Endodermal cell (in vitro differentiated cells): ENCODE measurements at regions not wholly inside any gene's neighbourhood (a gene's known extent, or its start where the extent isn't known, plus 50 kb on each side); places are given as distances from the start of the nearest gene placed in this dataset.

ENCODE experiments used
- DNase-seq: peaks from one replicate; pipeline ENCODE4 v3.0.0-alpha.2; 2017
- H3K27ac ChIP-seq: 2 replicates; pipeline ENCODE4 v1.5.1; 2013; ENCODE audit warnings: mild to moderate bottlenecking, low read depth, low read length, moderate library complexity
- H3K27me3 ChIP-seq: 2 replicates; pipeline ENCODE4 v1.6.1; 2013; ENCODE audit warnings: mild to moderate bottlenecking, low read length, moderate library complexity; ENCODE audit not compliant: insufficient read depth, control insufficient read depth, poor library complexity, severe bottlenecking
- H3K36me3 ChIP-seq: 2 replicates; pipeline ENCODE4 v1.7.0; 2013; ENCODE audit warnings: mild to moderate bottlenecking, low read length, moderate library complexity; ENCODE audit not compliant: control insufficient read depth, insufficient read depth
- H3K4me1 ChIP-seq: one replicate; pipeline ENCODE4 v1.7.0; 2013; ENCODE audit warnings: low read length; ENCODE audit not compliant: control insufficient read depth, insufficient read depth
- H3K4me3 ChIP-seq: 2 replicates; pipeline ENCODE4 v1.5.1; 2013; ENCODE audit warnings: mild to moderate bottlenecking, low read length, moderate library complexity
- H3K9ac ChIP-seq: 2 replicates; pipeline ENCODE4 v1.6.1; 2013; ENCODE audit warnings: mild to moderate bottlenecking, low read length, moderate library complexity; ENCODE audit not compliant: poor library complexity, severe bottlenecking; ENCODE audit errors: extremely low read depth
- H3K9me3 ChIP-seq: 2 replicates; pipeline ENCODE4 v1.6.1; 2013; ENCODE audit warnings: mild to moderate bottlenecking, low read length, moderate library complexity; ENCODE audit not compliant: control insufficient read depth
- H3K27ac Mint-ChIP-seq: 2 replicates; pipeline ENCODE4 v1.8.0; 2020; ENCODE audit warnings: mixed read lengths
- H3K27me3 Mint-ChIP-seq: 2 replicates; pipeline ENCODE4 v1.8.0; 2021; ENCODE audit warnings: mild to moderate bottlenecking, mixed read lengths; ENCODE audit not compliant: insufficient read depth
- H3K36me3 Mint-ChIP-seq: 2 replicates; pipeline ENCODE4 v1.8.0; 2020; ENCODE audit warnings: low read depth, mixed read lengths
- H3K4me1 Mint-ChIP-seq: 2 replicates; pipeline ENCODE4 v1.8.0; 2020; ENCODE audit warnings: mixed read lengths
- H3K4me3 Mint-ChIP-seq: 2 replicates; pipeline ENCODE4 v1.8.0; 2020; ENCODE audit warnings: mild to moderate bottlenecking, moderate library complexity, mixed read lengths
- H3K9me3 Mint-ChIP-seq: 2 replicates; pipeline ENCODE4 v1.8.0; 2020; ENCODE audit warnings: mild to moderate bottlenecking, mixed read lengths
- CTCF ChIP-seq: fragments of 200-600 bp; sonication (generic); conservative IDR thresholded peaks from 2 replicates; pipeline ENCODE4 v1.5.0; 2021; ENCODE audit warnings: antibody characterized with exemption, mild to moderate bottlenecking
- WGBS, 2 experiments: methylation state at CpG; one replicate each; pipeline versions ENCODE4 v1.1.5 to v1.1.7; 2013; ENCODE audit warnings: missing lambda C conversion rate in 2 of 2, mixed read lengths in 1 of 2; ENCODE audit not compliant: insufficient coverage in 1 of 2, insufficient read length in 1 of 2; 5-methylcytosine and 5-hydroxymethylcytosine counted together

- Histone ChIP-seq H3K4me1 (no peaks in the 10 kb centered on the region), H3K9ac (no peak overlapping the region), H3K4me3 (no peak overlapping the region), H3K27me3 (no peaks in the 10 kb centered on the region), H3K36me3 (no peaks in the 10 kb centered on the region), H3K9me3 (no peaks in the 10 kb centered on the region), H3K27ac (no peak overlapping the region)
- H3K9me3 Mint-ChIP-seq: no peaks in the 10 kb centered on the region
- H3K4me1 Mint-ChIP-seq: no peaks in the 10 kb centered on the region
- no peak for DNase-seq
- H3K27me3 Mint-ChIP-seq: no peaks in the 10 kb centered on the region
- no peak overlapping the region for H3K27ac Mint-ChIP-seq
- no peaks in the 10 kb centered on the region for H3K36me3 Mint-ChIP-seq
- no peak for TF ChIP-seq CTCF
- H3K4me3 Mint-ChIP-seq: no peak overlapping the region
- 93 to 95% methylated on average over 4 to 6 of the region's 6 CpGs for WGBS, 2 experiments
Measured at GRCh38 chr6:80714513-80714912, 608.0 kb downstream of the BCKDHB start.

- Mint-ChIP-seq H3K4me1 (no peaks in the 10 kb centered on the region), H3K36me3 (peaks cover 10% of the 10 kb centered on the region), H3K27ac (no peak overlapping the region), H3K9me3 (peaks cover 42% of the 10 kb centered on the region), H3K27me3 (no peaks in the 10 kb centered on the region), H3K4me3 (no peak overlapping the region)
- no peak overlapping the region for H3K9ac ChIP-seq
- no peak overlapping the region for H3K27ac ChIP-seq
- H3K27me3 ChIP-seq: no peaks in the 10 kb centered on the region
- WGBS, 2 experiments: 85 to 93% methylated on average over 3 of the region's 3 CpGs
- peaks cover 35% of the 10 kb centered on the region for H3K9me3 ChIP-seq
- no peaks in the 10 kb centered on the region for H3K36me3 ChIP-seq
- no peaks in the 10 kb centered on the region for H3K4me1 ChIP-seq
- no peak for DNase-seq
- no peak for TF ChIP-seq CTCF
- H3K4me3 ChIP-seq: no peak overlapping the region
Measured at GRCh38 chr6:80698459-80698858, 592.0 kb downstream of the BCKDHB start.

GRCh38 chr6:80696268-80696667 is 589.8 kb downstream of the BCKDHB start:
- Histone ChIP-seq H3K4me1 (no peaks in the 10 kb centered on the region), H3K36me3 (no peaks in the 10 kb centered on the region), H3K9me3 (peaks cover 14% of the 10 kb centered on the region), H3K9ac (no peak overlapping the region), H3K27ac (no peak overlapping the region), H3K27me3 (no peaks in the 10 kb centered on the region), H3K4me3 (no peak overlapping the region)
- DNase-seq: no peak
- no peak overlapping the region for H3K27ac Mint-ChIP-seq
- H3K9me3 Mint-ChIP-seq: peaks cover 21% of the 10 kb centered on the region
- no peaks in the 10 kb centered on the region for H3K4me1 Mint-ChIP-seq
- no peak for TF ChIP-seq CTCF
- peaks cover 3% of the 10 kb centered on the region for H3K36me3 Mint-ChIP-seq
- H3K4me3 Mint-ChIP-seq: no peak overlapping the region
- H3K27me3 Mint-ChIP-seq: no peaks in the 10 kb centered on the region
